Nephron progenitor cell (in vitro differentiated cells): ENCODE measurements at regions not wholly inside any gene's neighbourhood (a gene's known extent, or its start where the extent isn't known, plus 50 kb on each side); places are given as distances from the start of the nearest gene placed in this dataset.

ENCODE experiments used
- DNase-seq: peaks from one replicate; pipeline ENCODE4 v3.0.0; 2021
- H3K27ac Mint-ChIP-seq: 2 replicates; pipeline ENCODE4 v1.8.0; 2021; ENCODE audit warnings: mild to moderate bottlenecking, moderate library complexity, mixed read lengths
- H3K27me3 Mint-ChIP-seq: 2 replicates; pipeline ENCODE4 v1.8.0; 2021; ENCODE audit warnings: mild to moderate bottlenecking, low read depth, mixed read lengths; ENCODE audit not compliant: poor library complexity
- H3K36me3 Mint-ChIP-seq: 2 replicates; pipeline ENCODE4 v1.8.0; 2021; ENCODE audit warnings: low read depth, mixed read lengths
- H3K4me1 Mint-ChIP-seq: 2 replicates; pipeline ENCODE4 v1.8.0; 2021; ENCODE audit warnings: mixed read lengths
- H3K4me3 Mint-ChIP-seq: 2 replicates; pipeline ENCODE4 v1.8.0; 2021; ENCODE audit warnings: mild to moderate bottlenecking, moderate library complexity, mixed read lengths
- H3K9me3 Mint-ChIP-seq: 2 replicates; pipeline ENCODE4 v1.8.0; 2021; ENCODE audit warnings: mild to moderate bottlenecking, moderate library complexity, mixed read lengths
- CTCF ChIP-seq: fragments of 200-600 bp; sonication (generic); IDR thresholded peaks from 2 replicates; pipeline ENCODE4 v1.5.0; 2021; ENCODE audit warnings: antibody characterized with exemption

DNA sequence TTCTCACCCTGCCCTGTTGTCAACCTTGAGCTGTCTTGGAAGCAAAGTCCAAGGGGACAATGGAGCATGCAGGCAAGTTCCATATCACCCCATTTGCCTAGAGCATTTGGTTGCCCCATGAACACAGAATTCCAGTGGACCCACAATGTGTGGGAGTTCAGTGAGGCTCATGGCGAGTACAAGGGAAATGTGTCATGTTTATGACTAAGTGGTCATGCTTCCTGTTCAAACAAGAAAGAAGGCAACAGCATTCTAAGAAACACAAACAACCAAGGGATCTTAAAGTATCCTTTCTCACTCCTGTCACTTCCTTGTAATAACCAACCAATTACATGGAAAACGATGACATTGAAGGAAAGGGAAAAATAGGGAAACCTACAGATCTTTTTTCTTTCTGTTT is 513.0 kb downstream of the INHBA start:
- no peaks in the 10 kb centered on the region for H3K9me3 Mint-ChIP-seq
- peaks cover 4% of the 10 kb centered on the region for H3K27me3 Mint-ChIP-seq
- H3K4me1 Mint-ChIP-seq: peaks cover 23% of the 10 kb centered on the region
- no peak for DNase-seq
- no peak for TF ChIP-seq CTCF
- peak overlapping the region; percentile 67 for H3K27ac Mint-ChIP-seq
- H3K36me3 Mint-ChIP-seq: no peaks in the 10 kb centered on the region
- H3K4me3 Mint-ChIP-seq: no peak overlapping the region

DNA sequence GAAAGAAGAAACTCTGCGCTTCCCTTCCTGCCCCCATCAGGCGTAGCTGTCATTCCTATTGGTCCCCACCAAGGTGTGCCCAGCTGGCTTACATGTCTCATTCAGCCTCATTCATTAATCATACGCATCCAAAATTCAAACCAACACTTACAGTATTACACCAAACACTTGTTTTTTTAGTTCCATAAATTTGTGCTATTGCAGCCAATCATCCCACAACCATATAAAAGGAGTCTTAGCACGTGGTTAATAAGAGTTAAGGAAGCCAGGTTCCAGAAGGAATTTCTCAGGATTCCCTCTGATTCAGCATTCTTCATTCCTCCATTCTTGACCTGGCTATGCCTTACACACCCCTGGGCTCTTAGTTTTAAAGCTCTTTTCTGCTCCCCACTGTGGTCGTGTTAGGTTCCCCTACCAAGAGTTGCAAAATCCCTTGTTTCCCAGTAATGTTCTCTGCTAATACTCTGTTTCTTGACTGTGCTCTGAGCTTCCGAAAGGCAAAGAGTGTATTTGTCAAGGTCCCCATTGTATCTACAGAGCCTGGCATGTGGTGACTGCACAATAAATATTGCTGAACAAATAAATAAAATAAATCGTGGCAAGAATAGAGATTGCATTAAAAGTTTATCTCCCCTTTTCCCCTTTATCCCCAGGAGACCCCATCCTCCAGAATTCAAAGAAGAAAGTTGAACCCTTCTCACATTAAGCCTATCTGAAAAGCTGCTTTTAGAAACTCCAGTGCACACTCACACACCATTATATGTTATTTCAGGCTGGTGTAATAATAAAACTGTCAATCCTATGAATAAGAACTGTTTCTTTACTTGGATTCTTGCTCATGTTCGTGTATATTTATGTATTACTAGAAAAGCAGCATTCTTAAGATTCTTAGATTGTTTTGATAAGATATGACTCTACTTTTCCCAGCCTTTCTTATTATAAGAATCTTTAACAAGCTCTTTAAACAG is 514.4 kb downstream of the INHBA start:
- no peak overlapping the region for H3K4me3 Mint-ChIP-seq
- DNase-seq: no peak
- H3K27ac Mint-ChIP-seq: peak overlapping the region; percentile 73
- H3K27me3 Mint-ChIP-seq: peaks cover 4% of the 10 kb centered on the region
- TF ChIP-seq CTCF: no peak
- H3K36me3 Mint-ChIP-seq: no peaks in the 10 kb centered on the region
- H3K9me3 Mint-ChIP-seq: no peaks in the 10 kb centered on the region
- H3K4me1 Mint-ChIP-seq: peaks cover 22% of the 10 kb centered on the region

DNA sequence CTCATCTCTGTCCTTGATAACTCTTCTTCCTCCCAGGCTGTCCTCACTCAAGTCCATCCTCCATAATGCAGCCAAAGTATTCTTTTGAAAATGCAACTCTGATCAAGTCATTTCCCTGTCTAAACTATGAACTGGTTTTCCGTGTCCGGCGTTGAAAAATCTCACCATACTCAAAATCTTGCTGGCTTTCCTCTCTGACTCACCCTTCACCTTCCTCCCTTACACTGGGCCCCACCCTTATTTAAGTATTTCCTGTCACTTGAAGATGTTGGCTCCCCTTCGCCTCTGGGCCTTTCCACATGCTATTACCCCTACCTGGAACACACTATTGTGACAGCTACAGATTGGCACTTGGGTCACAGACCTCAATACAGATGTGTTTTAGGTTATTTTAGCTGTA is 515.6 kb downstream of the INHBA start:
- no peak for TF ChIP-seq CTCF
- H3K9me3 Mint-ChIP-seq: no peaks in the 10 kb centered on the region
- H3K4me1 Mint-ChIP-seq: peaks cover 25% of the 10 kb centered on the region
- H3K27me3 Mint-ChIP-seq: peaks cover 4% of the 10 kb centered on the region
- H3K4me3 Mint-ChIP-seq: no peak overlapping the region
- H3K36me3 Mint-ChIP-seq: no peaks in the 10 kb centered on the region
- DNase-seq: no peak
- no peak overlapping the region for H3K27ac Mint-ChIP-seq

GRCh38 chr7:41185851-41186250 is 517.0 kb downstream of the INHBA start:
- Mint-ChIP-seq H3K4me3 (no peak overlapping the region), H3K4me1 (peaks cover 25% of the 10 kb centered on the region), H3K36me3 (no peaks in the 10 kb centered on the region), H3K9me3 (no peaks in the 10 kb centered on the region), H3K27me3 (peaks cover 4% of the 10 kb centered on the region), H3K27ac (no peak overlapping the region)
- DNase-seq: no peak
- TF ChIP-seq CTCF: no peak

GRCh38 chr7:41183741-41184140 is 519.1 kb downstream of the INHBA start:
- Mint-ChIP-seq H3K4me1 (peaks cover 22% of the 10 kb centered on the region), H3K27me3 (peaks cover 4% of the 10 kb centered on the region)
- no peak for DNase-seq

More at GRCh38 chr7:41183741-41184140, 519.1 kb downstream of the INHBA start:
- Mint-ChIP-seq H3K36me3 (no peaks in the 10 kb centered on the region), H3K4me3 (no peak overlapping the region), H3K27ac (no peak overlapping the region), H3K9me3 (no peaks in the 10 kb centered on the region)
- no peak for TF ChIP-seq CTCF
